NCI-H1417 treated with DMSO at 0.1 percent for 48 hours (cell line): ENCODE measurements at regions not wholly inside any gene's neighbourhood (a gene's known extent, or its start where the extent isn't known, plus 50 kb on each side); places are given as distances from the start of the nearest gene placed in this dataset.
"Not testable (repeated sequence)": the region's sequence is repeated elsewhere in the genome, so short reads cannot be mapped to it uniquely, and the experiment has no call there.

Experiments used
- DNase-seq: peaks from one replicate; lab custom pipeline; 2025; lab: John Stamatoyannopoulos, UW

GRCh38 chr20:54929191-54929590 is 453.8 kb downstream of the DOK5 start:
- no peak for DNase-seq

- DNase-seq, result no peak
Measured at GRCh38 chr20:54928564-54928963, 453.2 kb downstream of the DOK5 start.

GRCh38 chr20:54922636-54923035 is 447.2 kb downstream of the DOK5 start:
- no peak for DNase-seq

GRCh38 chr20:54922096-54922495 is 446.7 kb downstream of the DOK5 start:
- DNase-seq, result no peak

- DNase-seq, result no peak
Measured at GRCh38 chr20:54920491-54920890, 445.1 kb downstream of the DOK5 start.

- DNase-seq, result not testable (repeated sequence)
Measured at GRCh38 chr20:54918993-54919392, 443.6 kb downstream of the DOK5 start.

GRCh38 chr20:54914995-54915394 is 439.6 kb downstream of the DOK5 start:
- no peak for DNase-seq

GRCh38 chr20:54909702-54910101 is 434.3 kb downstream of the DOK5 start:
- no peak for DNase-seq

GRCh38 chr20:54906134-54906533 is 430.7 kb downstream of the DOK5 start:
- not testable (repeated sequence) for DNase-seq

- no peak for DNase-seq
Measured at GRCh38 chr20:54897787-54898186, 422.4 kb downstream of the DOK5 start.

GRCh38 chr20:54891907-54892306 is 416.5 kb downstream of the DOK5 start:
- no peak for DNase-seq

GRCh38 chr20:54879393-54879792 is 404.0 kb downstream of the DOK5 start:
- no peak for DNase-seq

GRCh38 chr20:54875307-54875706 is 399.9 kb downstream of the DOK5 start:
- no peak for DNase-seq

GRCh38 chr20:54874718-54875117 is 399.3 kb downstream of the DOK5 start:
- no peak for DNase-seq

- no peak for DNase-seq
Measured at GRCh38 chr20:54872440-54872839, 397.0 kb downstream of the DOK5 start.

- DNase-seq, result no peak
Measured at GRCh38 chr20:54869765-54870164, 394.4 kb downstream of the DOK5 start.

GRCh38 chr20:54865273-54865672 is 389.9 kb downstream of the DOK5 start:
- no peak for DNase-seq

GRCh38 chr20:54860716-54861115 is 385.3 kb downstream of the DOK5 start:
- DNase-seq, result no peak

- DNase-seq, result no peak
Measured at GRCh38 chr20:54856202-54856601, 380.8 kb downstream of the DOK5 start.

GRCh38 chr20:54849741-54850140 is 374.3 kb downstream of the DOK5 start:
- no peak for DNase-seq

GRCh38 chr20:54848984-54849538 is 373.7 kb downstream of the DOK5 start:
- no peak for DNase-seq

- DNase-seq, result no peak
Measured at GRCh38 chr20:54848262-54848661, 372.9 kb downstream of the DOK5 start.

- no peak for DNase-seq
Measured at GRCh38 chr20:54846948-54847347, 371.6 kb downstream of the DOK5 start.

GRCh38 chr20:54844346-54844745 is 369.0 kb downstream of the DOK5 start:
- no peak for DNase-seq

GRCh38 chr20:54843865-54844264 is 368.5 kb downstream of the DOK5 start:
- no peak for DNase-seq
